Stimulated activated naive B cell treated with anti-CD40 and anti-IgM and Interleukin-4, amounts not matched to agents 10 μg/mL and 1 μg/mL and 100 μg/mL, for 72 hours (primary cell): ENCODE measurements at regions not wholly inside any gene's neighbourhood (a gene's known extent, or its start where the extent isn't known, plus 50 kb on each side); places are given as distances from the start of the nearest gene placed in this dataset.

ENCODE experiments used
- ATAC-seq, 2 donors: fragments of 150-1000 bp; cut with Tn5 transposase; replicated peaks; 2 replicates each; pipeline ENCODE4 v1.10.0; 2021; ENCODE audit warnings: moderate library complexity in 1 of 2
- DNase-seq: peaks from one replicate; pipeline ENCODE4 v3.0.0; 2021
- H3K27ac Mint-ChIP-seq: one replicate; pipeline ENCODE4 v1.8.0; 2022; ENCODE audit warnings: mild to moderate bottlenecking, mixed read lengths
- H3K27me3 Mint-ChIP-seq, 2 donors: one replicate each; pipeline ENCODE4 v1.8.0; 2022; ENCODE audit warnings: mixed read lengths in 2 of 2
- H3K36me3 Mint-ChIP-seq, 2 donors: one replicate each; pipeline ENCODE4 v1.8.0; 2022; ENCODE audit warnings: mixed read lengths in 2 of 2, mild to moderate bottlenecking in 1 of 2
- H3K4me1 Mint-ChIP-seq, 2 donors: one replicate each; pipeline ENCODE4 v1.8.0; 2022; ENCODE audit warnings: mixed read lengths in 2 of 2, mild to moderate bottlenecking in 1 of 2
- H3K4me3 Mint-ChIP-seq, 2 donors: one replicate each; pipeline ENCODE4 v1.8.0; 2022; ENCODE audit warnings: mild to moderate bottlenecking in 2 of 2, mixed read lengths in 2 of 2, moderate library complexity in 1 of 2
- H3K9me3 Mint-ChIP-seq, 2 donors: one replicate each; pipeline ENCODE4 v1.8.0; 2022; ENCODE audit warnings: mixed read lengths in 2 of 2, mild to moderate bottlenecking in 1 of 2

DNA sequence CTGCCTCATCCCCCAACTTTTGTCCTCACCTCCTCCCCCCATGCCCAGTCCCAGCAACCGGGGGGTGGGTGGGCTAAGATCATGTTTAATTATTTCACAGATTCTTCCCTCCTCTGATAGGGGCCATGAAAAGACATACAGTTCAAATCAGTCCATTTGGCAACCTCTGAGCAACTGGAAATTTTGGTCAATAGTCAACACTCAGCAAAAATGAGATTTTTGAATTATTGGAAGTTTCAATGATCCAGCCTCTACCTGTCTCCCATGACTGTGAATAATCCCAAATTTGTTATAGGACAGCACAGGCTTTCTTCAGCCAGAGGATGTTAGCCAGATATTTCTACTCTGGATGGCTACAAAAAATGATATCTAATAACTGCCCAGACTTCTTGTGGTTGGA lies 549.9 kb downstream of the TNS1 start:
- H3K27me3 Mint-ChIP-seq, result peaks cover 6 to 12% of the 10 kb centered on the region in 2 donors
- ATAC-seq (no peak), DNase-seq (no peak)
- no peaks in the 10 kb centered on the region for H3K36me3 Mint-ChIP-seq
- H3K27ac Mint-ChIP-seq, result no peak overlapping the region
- no peaks in the 10 kb centered on the region for H3K4me1 Mint-ChIP-seq
- peaks cover 1 to 8% of the 10 kb centered on the region in 2 donors for H3K9me3 Mint-ChIP-seq
- H3K4me3 Mint-ChIP-seq, result no peak overlapping the region

DNA sequence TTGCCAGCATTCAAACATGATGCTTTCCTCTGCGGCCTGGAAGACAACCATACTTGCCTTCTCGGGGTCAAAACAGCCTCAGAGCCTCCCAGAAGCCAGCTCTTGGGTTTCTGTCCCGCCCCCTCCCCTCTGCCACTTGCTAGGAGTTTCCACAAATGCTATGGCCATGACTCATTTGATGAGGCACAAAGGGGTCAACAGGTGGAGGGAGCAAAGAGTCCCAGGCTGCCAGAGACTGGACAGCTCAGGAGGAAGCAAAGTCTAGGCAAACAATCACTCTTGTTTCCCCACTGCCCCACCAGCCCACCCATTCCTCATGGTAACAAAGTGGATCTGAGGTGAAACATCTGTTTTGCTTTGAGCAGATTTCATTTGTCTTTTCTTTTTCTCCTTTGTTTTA lies 551.1 kb downstream of the TNS1 start:
- Mint-ChIP-seq H3K4me1 (no peaks in the 10 kb centered on the region), H3K27me3 (peaks cover 9 to 19% of the 10 kb centered on the region in 2 donors), H3K9me3 (no peaks in the 10 kb centered on the region), H3K4me3 (no peak overlapping the region), H3K36me3 (no peaks in the 10 kb centered on the region), H3K27ac (no peak overlapping the region)
- no peak for DNase-seq
- no peak for ATAC-seq

- no peak overlapping the region for H3K27ac Mint-ChIP-seq
These were observed 553.4 kb downstream of the TNS1 start for GRCh38 chr2:217449444-217449843.

GRCh38 chr2:217448860-217449259 lies 553.9 kb downstream of the TNS1 start:
- no peak overlapping the region for H3K27ac Mint-ChIP-seq

More at GRCh38 chr2:217449444-217449843, 553.4 kb downstream of the TNS1 start:
- Mint-ChIP-seq H3K36me3 (no peaks in the 10 kb centered on the region), H3K4me1 (peaks cover 5 to 8% of the 10 kb centered on the region in 2 donors), H3K4me3 (no peak overlapping the region), H3K9me3 (no peaks in the 10 kb centered on the region), H3K27me3 (peaks cover 6 to 26% of the 10 kb centered on the region in 2 donors)
- no peak for DNase-seq
- no peak for ATAC-seq

GRCh38 chr2:217445723-217446122 lies 557.1 kb downstream of the TNS1 start:
- Mint-ChIP-seq H3K36me3 (no peaks in the 10 kb centered on the region), H3K27me3 (peaks cover 6 to 19% of the 10 kb centered on the region in 2 donors), H3K4me1 (peaks cover 5 to 10% of the 10 kb centered on the region in 2 donors), H3K4me3 (no peak overlapping the region), H3K27ac (no peak overlapping the region), H3K9me3 (peaks cover 2 to 3% of the 10 kb centered on the region in 2 donors)
- ATAC-seq, result no peak
- DNase-seq, result no peak

More at GRCh38 chr2:217448860-217449259, 553.9 kb downstream of the TNS1 start:
- peaks cover 5 to 10% of the 10 kb centered on the region in 2 donors for H3K4me1 Mint-ChIP-seq
- no peak overlapping the region for H3K4me3 Mint-ChIP-seq
- no peaks in the 10 kb centered on the region for H3K36me3 Mint-ChIP-seq
- H3K9me3 Mint-ChIP-seq, result no peaks in the 10 kb centered on the region
- DNase-seq (no peak), ATAC-seq (no peak)
- H3K27me3 Mint-ChIP-seq, result peaks cover 6 to 26% of the 10 kb centered on the region in 2 donors

GRCh38 chr2:217444932-217445331 lies 557.9 kb downstream of the TNS1 start:
- no peaks in the 10 kb centered on the region for H3K36me3 Mint-ChIP-seq

DNA sequence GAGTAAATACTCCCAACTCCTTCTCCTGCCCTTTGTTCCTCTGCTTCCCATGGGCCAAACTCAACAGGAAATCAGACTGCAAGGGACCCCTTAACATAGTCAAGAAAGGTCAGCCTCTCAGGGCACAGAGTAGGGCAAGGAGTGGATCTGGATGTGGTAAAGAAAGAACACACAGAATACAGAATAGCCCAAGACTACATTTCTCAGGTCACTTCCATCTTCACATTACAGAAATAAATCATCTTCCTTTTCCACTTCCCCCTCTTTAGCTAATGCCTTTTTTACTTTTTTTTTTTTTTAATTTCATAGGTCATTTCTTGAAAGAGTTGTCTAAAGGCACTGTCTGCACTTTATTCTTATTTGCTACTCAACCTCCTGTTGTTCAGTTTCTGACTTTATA lies 558.3 kb downstream of the TNS1 start:
- ATAC-seq, result peak; percentile 69 to 70
- no peak for DNase-seq
- no peak overlapping the region for H3K4me3 Mint-ChIP-seq
- H3K4me1 Mint-ChIP-seq, result peaks cover 8 to 15% of the 10 kb centered on the region in 2 donors
- no peaks in the 10 kb centered on the region for H3K36me3 Mint-ChIP-seq
- H3K9me3 Mint-ChIP-seq, result peaks cover 2 to 3% of the 10 kb centered on the region in 2 donors
- H3K27ac Mint-ChIP-seq, result no peak overlapping the region
- H3K27me3 Mint-ChIP-seq, result peaks cover 6 to 19% of the 10 kb centered on the region in 2 donors

More at GRCh38 chr2:217444932-217445331, 557.9 kb downstream of the TNS1 start:
- Mint-ChIP-seq H3K9me3 (peaks cover 2 to 3% of the 10 kb centered on the region in 2 donors), H3K4me1 (peaks cover 8 to 14% of the 10 kb centered on the region in 2 donors), H3K27me3 (peaks cover 6 to 19% of the 10 kb centered on the region in 2 donors), H3K27ac (no peak overlapping the region), H3K4me3 (no peak overlapping the region)
- DNase-seq (no peak), ATAC-seq (peak; percentile 88 to 93)

DNA sequence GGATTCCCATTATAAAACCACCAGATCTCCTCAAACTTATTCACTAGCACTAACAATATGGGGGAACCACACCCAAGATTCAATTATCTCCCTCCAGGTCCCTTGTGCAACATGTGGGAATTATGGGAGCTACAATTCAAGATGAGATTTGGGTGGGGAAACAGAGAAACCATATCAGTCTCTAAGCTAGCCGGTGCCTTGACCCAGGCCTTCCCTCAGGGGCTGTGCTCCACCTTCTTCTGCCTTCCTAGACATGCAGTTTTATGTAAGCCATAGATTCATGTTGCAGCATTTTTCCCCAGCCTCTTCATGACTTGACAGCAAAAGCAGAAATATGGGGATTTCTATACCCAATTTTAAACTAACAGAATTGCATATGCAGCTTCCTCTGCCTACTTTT lies 559.2 kb downstream of the TNS1 start:
- ATAC-seq (no peak), DNase-seq (no peak)
- Mint-ChIP-seq H3K36me3 (no peaks in the 10 kb centered on the region), H3K9me3 (peaks cover 2 to 3% of the 10 kb centered on the region in 2 donors), H3K4me1 (peaks cover 9 to 15% of the 10 kb centered on the region in 2 donors), H3K27ac (no peak overlapping the region), H3K27me3 (peaks cover 6 to 19% of the 10 kb centered on the region in 2 donors), H3K4me3 (no peak overlapping the region)

- H3K4me3 Mint-ChIP-seq, result no peak overlapping the region
- DNase-seq, result no peak
- peaks cover 0 to 14% of the 10 kb centered on the region in 2 donors for H3K27me3 Mint-ChIP-seq
- H3K36me3 Mint-ChIP-seq, result no peaks in the 10 kb centered on the region
- no peak overlapping the region for H3K27ac Mint-ChIP-seq
- peak in 1 of 2 donors; percentile 46 for ATAC-seq
- H3K4me1 Mint-ChIP-seq, result peaks cover 8 to 13% of the 10 kb centered on the region in 2 donors
- peaks cover 2 to 3% of the 10 kb centered on the region in 2 donors for H3K9me3 Mint-ChIP-seq
These were observed 562.8 kb downstream of the TNS1 start for GRCh38 chr2:217440000-217440399.

GRCh38 chr2:217438821-217439220 lies 564.0 kb downstream of the TNS1 start:
- no peak overlapping the region for H3K4me3 Mint-ChIP-seq
- no peak for DNase-seq
- H3K27ac Mint-ChIP-seq, result no peak overlapping the region

DNA sequence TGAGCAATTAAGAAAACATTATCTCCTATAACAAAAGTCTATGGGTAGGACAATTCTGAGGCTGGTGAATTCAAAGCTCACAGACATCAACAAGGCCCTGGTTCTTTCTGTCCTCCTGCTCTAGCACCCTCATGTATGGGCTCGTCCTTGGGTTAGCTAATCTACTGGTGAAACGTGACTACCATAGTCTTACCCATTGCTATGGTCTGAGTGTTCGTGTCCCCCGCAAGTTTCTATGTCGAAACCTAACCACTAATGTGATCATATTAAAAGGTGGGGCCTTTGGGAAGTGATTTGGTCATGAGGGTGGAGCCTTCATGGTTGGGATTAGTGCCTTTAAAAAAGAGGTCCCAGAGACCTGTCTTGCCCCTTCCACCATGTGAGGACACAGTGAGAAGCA lies 564.7 kb downstream of the TNS1 start:
- ATAC-seq (no peak), DNase-seq (no peak)
- no peak overlapping the region for H3K27ac Mint-ChIP-seq
- H3K4me1 Mint-ChIP-seq, result peaks cover 5 to 7% of the 10 kb centered on the region in 2 donors
- peaks cover 5 to 6% of the 10 kb centered on the region in 2 donors for H3K36me3 Mint-ChIP-seq
- peaks cover 0 to 21% of the 10 kb centered on the region in 2 donors for H3K27me3 Mint-ChIP-seq
- H3K4me3 Mint-ChIP-seq, result no peak overlapping the region
- peaks cover 2 to 3% of the 10 kb centered on the region in 2 donors for H3K9me3 Mint-ChIP-seq

More at GRCh38 chr2:217438821-217439220, 564.0 kb downstream of the TNS1 start:
- Mint-ChIP-seq H3K36me3 (peaks cover 0 to 1% of the 10 kb centered on the region in 2 donors), H3K27me3 (peaks cover 0 to 15% of the 10 kb centered on the region in 2 donors), H3K4me1 (peaks cover 5 to 7% of the 10 kb centered on the region in 2 donors), H3K9me3 (peaks cover 2 to 3% of the 10 kb centered on the region in 2 donors)
- peak; percentile 84 to 89 for ATAC-seq

GRCh38 chr2:217437290-217437870 lies 565.4 kb downstream of the TNS1 start:
- ATAC-seq (no peak), DNase-seq (no peak)
- no peak overlapping the region for H3K4me3 Mint-ChIP-seq
- peaks cover 5 to 7% of the 10 kb centered on the region in 2 donors for H3K4me1 Mint-ChIP-seq
- H3K9me3 Mint-ChIP-seq, result no peaks in the 10 kb centered on the region
- peaks cover 5 to 6% of the 10 kb centered on the region in 2 donors for H3K36me3 Mint-ChIP-seq
- H3K27ac Mint-ChIP-seq, result no peak overlapping the region
- peaks cover 0 to 21% of the 10 kb centered on the region in 2 donors for H3K27me3 Mint-ChIP-seq

- Mint-ChIP-seq H3K36me3 (peaks cover 5 to 9% of the 10 kb centered on the region in 2 donors), H3K4me3 (no peak overlapping the region), H3K27me3 (peaks cover 0 to 21% of the 10 kb centered on the region in 2 donors), H3K4me1 (peaks cover 7 to 11% of the 10 kb centered on the region in 2 donors), H3K9me3 (no peaks in the 10 kb centered on the region), H3K27ac (no peak overlapping the region)
- DNase-seq (no peak), ATAC-seq (no peak)
These were observed 566.4 kb downstream of the TNS1 start for GRCh38 chr2:217436386-217436785.

DNA sequence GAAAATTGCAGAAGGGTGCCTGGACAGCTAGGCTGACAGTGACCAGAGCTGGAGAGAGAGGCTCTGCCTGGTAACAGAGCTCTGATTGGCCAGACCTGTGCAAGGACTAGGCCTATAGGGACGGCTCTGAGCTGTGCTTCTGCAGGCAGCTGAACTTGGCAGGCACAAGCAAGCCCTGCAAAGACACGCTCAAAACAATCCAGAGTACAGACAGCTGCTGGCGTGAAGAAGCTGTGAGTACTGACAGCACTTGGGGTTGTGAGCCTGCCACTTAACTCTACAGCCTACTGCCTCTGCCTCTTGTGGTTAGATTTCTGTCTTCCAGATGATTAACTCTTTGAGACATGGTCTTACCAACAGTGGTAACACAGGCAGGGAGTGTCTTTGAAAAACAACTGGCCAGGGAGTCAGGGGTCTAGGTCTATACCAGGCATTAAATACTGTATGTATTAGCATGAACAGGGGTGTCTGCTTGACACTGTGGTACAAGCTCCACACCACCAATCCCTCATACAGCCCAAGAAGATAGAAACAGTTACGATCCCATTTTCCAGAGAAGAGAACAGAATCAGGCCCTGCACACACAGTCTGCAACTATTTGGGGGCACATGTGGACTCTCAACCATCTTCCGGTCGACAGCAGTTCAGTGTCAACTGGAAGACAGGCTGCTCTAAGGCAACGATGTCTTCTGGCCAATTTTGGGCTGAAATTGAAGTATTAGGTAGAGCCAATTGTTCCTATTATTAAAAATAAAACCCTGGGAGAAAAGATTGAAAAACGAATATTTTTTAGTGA lies 568.4 kb downstream of the TNS1 start:
- ATAC-seq (peak; percentile 85 to 91), DNase-seq (no peak)
- no peaks in the 10 kb centered on the region for H3K9me3 Mint-ChIP-seq
- no peak overlapping the region for H3K27ac Mint-ChIP-seq
- peaks cover 5 to 12% of the 10 kb centered on the region in 2 donors for H3K36me3 Mint-ChIP-seq
- peaks cover 0 to 21% of the 10 kb centered on the region in 2 donors for H3K27me3 Mint-ChIP-seq
- H3K4me1 Mint-ChIP-seq, result peaks cover 4 to 6% of the 10 kb centered on the region in 2 donors
- no peak overlapping the region for H3K4me3 Mint-ChIP-seq
